C4-2B (cell line): ENCODE measurements at regions not wholly inside any gene's neighbourhood (a gene's known extent, or its start where the extent isn't known, plus 50 kb on each side); places are given as distances from the start of the nearest gene placed in this dataset.

Experiments used
- H3K27ac ChIP-seq: fragments of 450-650 bp; 2 replicates; pipeline ENCODE4 v1.5.1; 2017
- ZFX ChIP-seq: fragments of 450-650 bp; IDR thresholded peaks from 2 replicates; pipeline ENCODE4 v1.6.1; 2017
- TF ChIP-seq, protein P1 (sequence below): fragments of 450-650 bp; conservative IDR thresholded peaks from 2 replicates; pipeline ENCODE4 v1.5.1; 2017; ENCODE audit warnings: mild to moderate bottlenecking

DNA sequence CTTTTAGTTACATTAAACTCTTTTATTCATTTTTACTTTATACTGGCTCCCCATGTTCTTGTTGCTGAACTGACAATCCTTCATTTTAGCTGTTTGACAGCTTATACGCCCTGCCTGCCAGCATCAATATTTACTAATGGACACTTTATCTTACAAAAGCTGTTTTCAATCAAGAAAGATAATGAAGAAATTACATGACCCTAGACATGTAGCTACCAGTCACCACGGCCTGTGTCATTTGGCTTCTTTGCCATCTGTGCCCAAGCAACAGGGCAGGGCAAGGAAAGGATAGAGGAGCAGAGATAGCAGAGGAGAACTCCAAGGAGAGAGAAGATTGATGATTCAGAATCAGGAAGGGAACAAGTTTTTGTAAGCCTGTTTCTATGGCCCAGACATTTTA is 647.3 kb downstream of the BRINP1 start:
- H3K27ac ChIP-seq: no peak overlapping the region
- no peak for TF ChIP-seq ZFX
- TF ChIP-seq, protein P1, sequence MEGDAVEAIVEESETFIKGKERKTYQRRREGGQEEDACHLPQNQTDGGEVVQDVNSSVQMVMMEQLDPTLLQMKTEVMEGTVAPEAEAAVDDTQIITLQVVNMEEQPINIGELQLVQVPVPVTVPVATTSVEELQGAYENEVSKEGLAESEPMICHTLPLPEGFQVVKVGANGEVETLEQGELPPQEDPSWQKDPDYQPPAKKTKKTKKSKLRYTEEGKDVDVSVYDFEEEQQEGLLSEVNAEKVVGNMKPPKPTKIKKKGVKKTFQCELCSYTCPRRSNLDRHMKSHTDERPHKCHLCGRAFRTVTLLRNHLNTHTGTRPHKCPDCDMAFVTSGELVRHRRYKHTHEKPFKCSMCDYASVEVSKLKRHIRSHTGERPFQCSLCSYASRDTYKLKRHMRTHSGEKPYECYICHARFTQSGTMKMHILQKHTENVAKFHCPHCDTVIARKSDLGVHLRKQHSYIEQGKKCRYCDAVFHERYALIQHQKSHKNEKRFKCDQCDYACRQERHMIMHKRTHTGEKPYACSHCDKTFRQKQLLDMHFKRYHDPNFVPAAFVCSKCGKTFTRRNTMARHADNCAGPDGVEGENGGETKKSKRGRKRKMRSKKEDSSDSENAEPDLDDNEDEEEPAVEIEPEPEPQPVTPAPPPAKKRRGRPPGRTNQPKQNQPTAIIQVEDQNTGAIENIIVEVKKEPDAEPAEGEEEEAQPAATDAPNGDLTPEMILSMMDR: no peak

DNA sequence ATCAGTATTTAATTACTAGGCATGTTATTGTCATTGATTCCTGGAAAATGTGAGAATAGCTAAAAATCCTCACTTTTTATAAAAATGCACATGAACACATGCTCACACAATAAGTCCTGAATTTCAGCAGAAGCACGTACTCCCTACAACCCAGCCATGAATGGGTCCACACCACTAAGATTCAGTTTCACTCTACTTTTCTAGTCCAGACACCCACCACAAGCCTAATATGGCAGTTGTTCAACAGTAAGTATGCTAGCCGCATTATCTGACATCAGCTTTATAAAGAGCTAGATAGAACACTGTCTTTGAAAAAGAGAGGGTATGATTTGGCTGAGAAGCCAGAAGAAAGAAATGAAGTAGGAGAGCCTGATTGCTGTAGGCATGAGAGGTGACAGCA is 639.3 kb downstream of the BRINP1 start:
- no peak overlapping the region for H3K27ac ChIP-seq
- TF ChIP-seq ZFX: no peak
- TF ChIP-seq, protein P1: no peak

DNA sequence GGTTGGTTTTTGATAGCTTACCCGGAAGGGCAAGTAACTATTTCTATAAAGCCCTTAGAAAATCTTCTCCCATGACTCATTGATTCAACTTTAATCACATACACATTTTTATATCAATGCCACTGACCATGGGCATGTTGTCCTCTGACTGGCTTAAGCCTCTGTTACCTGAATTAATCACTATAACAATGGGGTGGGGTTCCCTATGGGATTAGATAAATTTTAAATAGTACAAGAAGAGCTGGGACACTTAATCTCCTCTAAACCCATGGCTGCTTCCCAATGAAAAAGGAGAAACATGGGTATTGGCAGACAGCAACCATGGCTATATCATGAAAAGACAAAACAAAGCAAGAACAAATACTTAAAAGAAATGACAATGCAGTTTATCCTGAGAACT is 636.2 kb downstream of the BRINP1 start:
- no peak overlapping the region for H3K27ac ChIP-seq
- TF ChIP-seq ZFX: no peak
- TF ChIP-seq, protein P1: no peak

DNA sequence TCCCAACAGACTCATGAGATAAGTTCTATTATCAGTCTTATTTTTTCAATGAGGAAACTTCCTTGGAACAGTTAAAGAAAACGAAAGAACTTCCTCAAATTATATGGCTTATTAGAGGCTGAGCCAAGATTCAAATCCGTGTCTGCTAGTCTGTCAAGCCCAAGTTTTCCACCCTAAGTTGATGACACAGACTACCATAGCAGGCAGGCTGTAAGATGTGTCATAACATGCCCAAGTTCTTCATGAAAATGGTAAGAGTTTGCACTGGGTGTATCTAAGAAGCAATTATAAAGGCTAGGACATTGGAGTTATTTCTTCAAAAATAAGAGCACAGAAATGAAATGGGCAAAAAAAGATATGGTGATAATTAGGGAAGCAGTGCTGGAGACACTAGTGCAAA is 634.5 kb downstream of the BRINP1 start:
- H3K27ac ChIP-seq: no peak overlapping the region
- TF ChIP-seq, protein P1: no peak
- no peak for TF ChIP-seq ZFX

DNA sequence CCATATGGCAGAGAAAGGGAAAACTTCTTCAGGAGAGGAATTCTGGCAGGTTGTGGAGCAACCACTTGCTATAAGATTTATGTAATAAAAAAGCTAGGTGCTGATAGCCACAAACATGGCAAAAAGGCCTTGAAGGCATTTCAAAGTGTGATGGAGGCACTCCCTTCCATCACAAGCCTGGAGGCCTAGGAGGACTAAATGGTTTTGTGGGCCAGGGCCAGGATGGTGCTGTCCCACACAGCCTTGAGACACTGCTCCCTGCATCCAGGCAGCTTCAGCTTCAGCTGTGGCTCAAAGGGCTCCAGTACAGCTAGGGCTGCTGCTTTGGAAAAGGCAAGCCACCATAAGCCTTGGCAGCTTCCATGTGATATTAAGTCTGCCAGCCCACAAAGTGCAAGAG is 632.8 kb downstream of the BRINP1 start:
- no peak for TF ChIP-seq ZFX
- TF ChIP-seq, protein P1: no peak

DNA sequence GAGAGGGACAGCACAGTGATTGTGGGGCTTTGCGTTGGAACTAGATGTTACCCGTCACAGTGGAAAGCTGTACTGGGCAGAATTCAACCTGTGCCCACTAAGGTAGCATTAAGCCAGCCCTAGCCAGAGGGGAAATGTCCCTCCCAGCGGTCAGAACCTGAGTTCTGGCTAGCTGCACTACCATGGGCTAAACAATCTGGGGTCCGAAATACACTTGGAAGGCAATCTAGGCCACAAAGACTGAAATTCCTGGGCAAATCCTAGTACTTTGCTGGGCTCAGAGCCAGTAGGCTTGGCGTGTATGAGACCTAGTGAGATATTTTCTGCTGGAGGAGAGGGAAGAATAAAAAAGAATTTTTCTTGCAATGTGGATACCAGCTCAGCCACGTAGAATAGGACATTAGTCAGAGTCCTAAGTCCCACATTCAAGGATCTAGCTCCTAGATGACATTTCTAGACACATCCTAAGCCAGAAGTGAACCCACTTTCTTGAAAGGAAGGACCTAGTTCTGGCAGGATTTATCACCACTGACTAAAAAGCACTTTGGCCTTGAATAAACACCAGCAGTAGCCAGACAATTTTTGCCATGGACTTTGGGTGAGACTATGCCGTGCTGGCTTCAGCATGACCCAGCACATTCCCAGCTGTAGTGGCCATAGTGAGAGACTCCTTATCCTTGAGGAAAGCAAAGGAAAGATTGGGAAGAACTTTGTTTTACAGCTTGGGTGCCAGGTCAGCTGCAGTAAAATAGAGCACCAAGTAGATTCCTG is 618.0 kb downstream of the BRINP1 start:
- H3K27ac ChIP-seq: no peak overlapping the region
- TF ChIP-seq, protein P1: no peak
- no peak for TF ChIP-seq ZFX

More for the DNA sequence above, 632.8 kb downstream of the BRINP1 start:
- H3K27ac ChIP-seq: no peak overlapping the region

DNA sequence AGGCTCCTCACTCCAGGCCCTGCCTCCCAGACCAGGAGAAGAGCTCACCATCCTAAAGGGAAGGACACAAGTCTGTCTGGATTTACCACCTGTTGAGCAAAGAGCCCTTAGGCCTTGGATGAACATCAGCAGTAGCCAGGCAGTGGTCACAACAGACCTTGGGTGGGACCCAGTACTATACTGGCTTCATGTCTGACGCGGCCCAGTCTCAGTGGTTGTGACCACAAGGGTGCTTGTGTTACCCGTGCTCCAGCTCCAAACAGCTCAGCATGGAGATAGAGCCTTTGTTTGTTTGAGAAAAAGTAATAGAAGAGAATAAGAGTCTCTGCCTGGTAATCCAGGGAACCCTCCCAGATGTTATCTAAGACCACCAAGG is 617.4 kb downstream of the BRINP1 start:
- H3K27ac ChIP-seq: no peak overlapping the region
- TF ChIP-seq, protein P1: no peak
- TF ChIP-seq ZFX: no peak
